ENCODE measurements at regions not wholly inside any gene's neighbourhood (a gene's known extent, or its start where the extent isn't known, plus 50 kb on each side); places are given as distances from the start of the nearest gene placed in this dataset.

DNA sequence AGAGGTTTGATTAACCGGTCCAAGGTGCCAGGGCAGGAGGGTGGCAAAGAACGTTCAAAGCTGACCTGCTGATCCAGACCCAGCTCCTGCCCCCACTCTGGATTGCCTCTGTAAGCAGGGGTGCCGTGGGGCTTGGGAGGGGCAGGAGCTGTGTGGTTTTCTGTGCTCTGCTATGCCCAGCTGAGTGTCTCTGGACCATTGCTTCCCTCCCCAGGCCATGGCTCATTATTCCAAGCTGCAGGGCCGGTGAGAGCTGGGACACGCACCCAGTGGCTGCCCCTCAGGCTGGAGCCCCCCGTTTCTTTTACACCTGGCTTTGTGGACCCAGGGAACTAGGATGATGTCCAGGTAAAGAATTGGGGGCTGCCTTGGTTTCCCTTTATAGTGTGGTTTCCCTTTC is 238.4 kb upstream of the HS6ST1 start:
- no peak overlapping the region for H3K4me3 ChIP-seq (replicated peaks in 1 of 3; ENCODE audit: insufficient read depth in 1 of 3, low read depth in 1 of 3, low read length in 3 of 3)
- CTCF ChIA-PET, result no interaction called here

DNA sequence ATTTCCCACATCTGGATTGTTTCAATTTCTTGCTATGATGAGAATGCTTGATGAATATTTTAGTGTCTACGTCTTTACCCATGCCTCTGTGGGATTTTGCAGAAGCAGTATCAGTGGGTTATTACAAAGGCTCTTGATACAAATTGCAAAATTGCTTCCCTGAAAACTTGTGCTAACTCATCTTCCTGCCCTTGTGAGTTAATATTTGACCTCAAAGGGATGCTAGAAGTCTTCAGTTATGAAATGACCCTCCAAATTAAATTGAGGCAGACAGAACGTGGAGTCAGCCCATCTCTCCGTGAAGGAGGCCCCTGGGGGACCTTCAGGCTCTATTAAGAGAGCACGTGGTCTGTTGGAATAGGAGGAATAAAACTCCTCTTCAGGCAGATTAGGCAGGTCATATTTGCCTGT is 239.2 kb upstream of the HS6ST1 start:
- FAIRE-seq (no peak), DNase-seq (ENCODE audit: low read depth, low spot score) (no peak)
- Histone ChIP-seq H2AFZ (ENCODE audit: low read depth, low read length) (no peak overlapping the region), H3K36me3 (ENCODE audit: control insufficient read depth in 2 of 2, extremely low read depth in 1 of 2, insufficient read depth in 2 of 2, low read length in 2 of 2) (no peaks in the 10 kb centered on the region), H3K9me3 (replicated peaks; ENCODE audit: control insufficient read depth, insufficient read depth, low read length) (no peaks in the 10 kb centered on the region), H3K27ac (ENCODE audit: insufficient read depth, low read depth, low read length) (no peak overlapping the region), H3K9ac (replicated peaks; ENCODE audit: extremely low read depth, insufficient read depth, low read length) (no peak overlapping the region), H3K4me3 (replicated peaks in 1 of 3; ENCODE audit: insufficient read depth in 1 of 3, low read depth in 1 of 3, low read length in 3 of 3) (no peak overlapping the region), H3K9me1 (replicated peaks; ENCODE audit: control insufficient read depth, extremely low read depth, insufficient read depth, low read length) (no peaks in the 10 kb centered on the region), H3K4me1 (ENCODE audit: control insufficient read depth, extremely low read depth, insufficient read depth, low read length) (no peaks in the 10 kb centered on the region), H3K4me2 (ENCODE audit: insufficient read depth, low read length) (no peak overlapping the region), H3K79me2 (ENCODE audit: control insufficient read depth, insufficient read depth, low read length) (no peaks in the 10 kb centered on the region), H4K20me1 (replicated peaks; ENCODE audit: control insufficient read depth, extremely low read depth, insufficient read depth, low read length) (no peaks in the 10 kb centered on the region), H3K27me3 (ENCODE audit: control insufficient read depth in 2 of 2, insufficient read depth in 2 of 2, low read length in 2 of 2) (no peaks in the 10 kb centered on the region)
- intact Hi-C loops (cut with micrococcal nuclease), result no loop called here
- no peak for TF ChIP-seq FOS (IDR thresholded peaks at IDR 0.05; ENCODE audit: borderline replicate concordance, insufficient read depth, low read length)
- TF ChIP-seq EZH2 (IDR thresholded peaks at IDR 0.05; ENCODE audit: borderline replicate concordance, low read depth, low read length, severe bottlenecking), result no peak
- TF ChIP-seq, protein P1, sequence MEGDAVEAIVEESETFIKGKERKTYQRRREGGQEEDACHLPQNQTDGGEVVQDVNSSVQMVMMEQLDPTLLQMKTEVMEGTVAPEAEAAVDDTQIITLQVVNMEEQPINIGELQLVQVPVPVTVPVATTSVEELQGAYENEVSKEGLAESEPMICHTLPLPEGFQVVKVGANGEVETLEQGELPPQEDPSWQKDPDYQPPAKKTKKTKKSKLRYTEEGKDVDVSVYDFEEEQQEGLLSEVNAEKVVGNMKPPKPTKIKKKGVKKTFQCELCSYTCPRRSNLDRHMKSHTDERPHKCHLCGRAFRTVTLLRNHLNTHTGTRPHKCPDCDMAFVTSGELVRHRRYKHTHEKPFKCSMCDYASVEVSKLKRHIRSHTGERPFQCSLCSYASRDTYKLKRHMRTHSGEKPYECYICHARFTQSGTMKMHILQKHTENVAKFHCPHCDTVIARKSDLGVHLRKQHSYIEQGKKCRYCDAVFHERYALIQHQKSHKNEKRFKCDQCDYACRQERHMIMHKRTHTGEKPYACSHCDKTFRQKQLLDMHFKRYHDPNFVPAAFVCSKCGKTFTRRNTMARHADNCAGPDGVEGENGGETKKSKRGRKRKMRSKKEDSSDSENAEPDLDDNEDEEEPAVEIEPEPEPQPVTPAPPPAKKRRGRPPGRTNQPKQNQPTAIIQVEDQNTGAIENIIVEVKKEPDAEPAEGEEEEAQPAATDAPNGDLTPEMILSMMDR (IDR thresholded peaks at IDR 0.05; ENCODE audit: extremely low read depth in 1 of 2, insufficient read depth in 1 of 2, low read depth in 1 of 2, low read length in 2 of 2), result no peak
- TF ChIP-seq POLR2AphosphoS5 (IDR thresholded peaks at IDR 0.05; ENCODE audit: insufficient read depth, low read depth, low read length), result no peak
- TF ChIP-seq MAX (IDR thresholded peaks at IDR 0.05; ENCODE audit: insufficient read depth, insufficient read length), result no peak
- TF ChIP-seq MYC (IDR thresholded peaks at IDR 0.05; ENCODE audit: low read depth, low read length), result no peak
- no peak for TF ChIP-seq JUN (IDR thresholded peaks at IDR 0.05; ENCODE audit: borderline replicate concordance, insufficient read depth, insufficient read length, low read depth)
- TF ChIP-seq GATA2 (IDR thresholded peaks at IDR 0.05; ENCODE audit: insufficient read depth, insufficient read length, low read depth, low read length), result no peak
- no peak for TF ChIP-seq POLR2A (IDR thresholded peaks at IDR 0.05; ENCODE audit: low read depth, low read length)
- dilution Hi-C loops (cut with MboI; ENCODE audit: extremely low pct_ligation_motif_present, low sequenced_read_pairs), result no loop called here
- BruUV-seq (replicated peaks), result no TSS peak
- POLR2A ChIA-PET, result no interaction called here
- CTCF ChIA-PET, result no interaction called here

More for the DNA sequence above, 238.4 kb upstream of the HS6ST1 start:
- Histone ChIP-seq H4K20me1 (replicated peaks; ENCODE audit: control insufficient read depth, extremely low read depth, insufficient read depth, low read length) (no peaks in the 10 kb centered on the region), H3K9me3 (replicated peaks; ENCODE audit: control insufficient read depth, insufficient read depth, low read length) (no peaks in the 10 kb centered on the region), H2AFZ (ENCODE audit: low read depth, low read length) (no peak overlapping the region), H3K27me3 (ENCODE audit: control insufficient read depth in 2 of 2, insufficient read depth in 2 of 2, low read length in 2 of 2) (no peaks in the 10 kb centered on the region), H3K79me2 (ENCODE audit: control insufficient read depth, insufficient read depth, low read length) (no peaks in the 10 kb centered on the region), H3K27ac (ENCODE audit: insufficient read depth, low read depth, low read length) (no peak overlapping the region), H3K4me2 (ENCODE audit: insufficient read depth, low read length) (no peak overlapping the region), H3K36me3 (ENCODE audit: control insufficient read depth in 2 of 2, extremely low read depth in 1 of 2, insufficient read depth in 2 of 2, low read length in 2 of 2) (no peaks in the 10 kb centered on the region), H3K9ac (replicated peaks; ENCODE audit: extremely low read depth, insufficient read depth, low read length) (no peak overlapping the region), H3K4me1 (ENCODE audit: control insufficient read depth, extremely low read depth, insufficient read depth, low read length) (no peaks in the 10 kb centered on the region), H3K9me1 (replicated peaks; ENCODE audit: control insufficient read depth, extremely low read depth, insufficient read depth, low read length) (no peaks in the 10 kb centered on the region)
- intact Hi-C loops (cut with micrococcal nuclease), result no loop called here
- BruUV-seq (replicated peaks), result no TSS peak
- dilution Hi-C loops (cut with MboI; ENCODE audit: extremely low pct_ligation_motif_present, low sequenced_read_pairs), result no loop called here
- FAIRE-seq, result no peak
- TF ChIP-seq, protein P1 (IDR thresholded peaks at IDR 0.05; ENCODE audit: extremely low read depth in 1 of 2, insufficient read depth in 1 of 2, low read depth in 1 of 2, low read length in 2 of 2), result no peak
- POLR2A ChIA-PET, result no interaction called here
- DNase-seq (ENCODE audit: low read depth, low spot score), result no peak
